ENCODE measurements at regions not wholly inside any gene's neighbourhood (a gene's known extent, or its start where the extent isn't known, plus 50 kb on each side); places are given as distances from the start of the nearest gene placed in this dataset.

DNA sequence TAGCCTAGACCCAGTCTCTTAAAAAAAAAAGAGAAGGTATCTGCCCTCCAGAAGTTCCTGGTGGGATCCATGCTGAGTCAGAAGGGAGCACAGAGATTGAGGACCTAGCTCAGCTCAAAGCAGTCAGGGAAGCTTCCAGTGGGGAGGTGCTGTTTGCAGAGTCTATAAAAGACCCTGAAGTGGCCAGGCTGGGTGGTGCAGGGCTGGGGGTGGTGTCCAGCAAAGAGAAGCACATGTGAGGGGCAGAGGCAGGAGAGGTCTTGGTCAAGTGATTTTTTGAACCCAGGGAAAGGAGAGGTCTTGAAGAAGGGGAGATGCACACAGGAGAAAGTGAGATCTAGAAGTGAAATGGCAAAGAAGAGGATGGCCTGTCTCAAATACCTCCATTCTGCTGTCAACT is 130.4 kb upstream of the PODXL start:
- TF ChIP-seq EZH2 (IDR thresholded peaks at IDR 0.05; ENCODE audit: insufficient read depth, low read length), result no peak
- no peak for TF ChIP-seq CTCF (IDR thresholded peaks at IDR 0.05; ENCODE audit: insufficient read depth, low read depth, low read length)

All from astrocyte (in vitro differentiated cells and primary cell).